ENCODE measurements at regions not wholly inside any gene's neighbourhood (a gene's known extent, or its start where the extent isn't known, plus 50 kb on each side); places are given as distances from the start of the nearest gene placed in this dataset.
A peak's percentile ranks its signal among the peaks of the same experiment; 100 is the strongest.

- TF ChIP-seq ZNF169 (tag by site-specific recombination; IDR thresholded peaks at IDR 0.05) (no peak), ZNF558 (tag by site-specific recombination; IDR thresholded peaks at IDR 0.05) (peak; percentile 95)
- no peaks in the 10 kb centered on the region for H3K9me3 ChIP-seq (ENCODE audit: control insufficient read depth, insufficient read depth, low read depth, low read length)
- POLR2A ChIA-PET: no interaction called here
- CTCF ChIA-PET: no interaction called here
- H3K4me1 ChIP-seq (ENCODE audit: control insufficient read depth, insufficient read depth, low read length): no peaks in the 10 kb centered on the region
- no peak overlapping the region for H3K27ac ChIP-seq (ENCODE audit: extremely low read depth, low read depth, low read length)
- no peaks in the 10 kb centered on the region for H3K36me3 ChIP-seq (ENCODE audit: control insufficient read depth in 2 of 2, insufficient read depth in 1 of 2, low read length in 2 of 2)
- H3K4me3 ChIP-seq (ENCODE audit: low read depth, low read length): no peak overlapping the region
These were observed 1689.1 kb upstream of the TMEFF2 start for GRCh38 chr2:193883820-193884219.

DNA sequence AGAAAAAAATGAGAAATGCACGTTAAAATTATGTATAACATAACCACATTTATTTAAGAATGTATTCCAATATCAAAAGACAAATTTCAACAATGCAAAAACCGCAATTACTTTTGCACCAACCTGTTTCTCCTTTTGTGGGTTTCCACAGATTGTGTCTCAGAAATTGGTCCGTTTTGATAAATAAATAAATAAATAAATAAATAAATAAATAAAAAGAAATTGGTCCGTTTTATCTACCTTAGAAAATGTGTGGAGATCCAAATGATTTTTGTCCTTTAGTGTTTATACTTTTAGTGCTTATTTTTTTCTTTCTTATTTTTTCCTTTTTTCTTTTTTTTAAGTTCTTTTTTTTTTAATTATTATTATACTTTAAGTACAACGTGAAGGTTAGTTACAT is 1682.2 kb upstream of the TMEFF2 start:
- H3K27ac ChIP-seq (ENCODE audit: extremely low read depth, low read depth, low read length): no peak overlapping the region
- H3K36me3 ChIP-seq (ENCODE audit: control insufficient read depth in 2 of 2, insufficient read depth in 1 of 2, low read length in 2 of 2): no peaks in the 10 kb centered on the region
- POLR2A ChIA-PET: no interaction called here
- H3K4me1 ChIP-seq (ENCODE audit: control insufficient read depth, insufficient read depth, low read length): no peaks in the 10 kb centered on the region
- H3K9me3 ChIP-seq (ENCODE audit: control insufficient read depth, insufficient read depth, low read depth, low read length): no peaks in the 10 kb centered on the region
- CTCF ChIA-PET: no interaction called here
- H3K4me3 ChIP-seq (ENCODE audit: low read depth, low read length): no peak overlapping the region
- TF ChIP-seq ZNF394 (tag by site-specific recombination; IDR thresholded peaks at IDR 0.05; ENCODE audit: borderline replicate concordance) (peak; percentile 69; the same call in 1 of the 2 replicates), ZNF202 (tag by site-specific recombination; IDR thresholded peaks at IDR 0.05; ENCODE audit: borderline replicate concordance) (no peak), ZFHX2 (tag by site-specific recombination; conservative IDR thresholded peaks at IDR 0.05) (no peak), ZFP3 (tag by site-specific recombination; IDR thresholded peaks at IDR 0.05; ENCODE audit: low read depth) (no peak), ZFP69B (tag by site-specific recombination; IDR thresholded peaks at IDR 0.05) (no peak), ZEB2 (tag by site-specific recombination; IDR thresholded peaks at IDR 0.05) (no peak), EGR2 (tag by site-specific recombination; IDR thresholded peaks at IDR 0.05; ENCODE audit: low read depth) (no peak), ZNF501 (tag by site-specific recombination; IDR thresholded peaks at IDR 0.05) (no peak), ZNF785 (tag by site-specific recombination; IDR thresholded peaks at IDR 0.05) (no peak), ZNF555 (tag by site-specific recombination; conservative IDR thresholded peaks at IDR 0.05) (peak; percentile 43), ZNF221 (tag by site-specific recombination; IDR thresholded peaks at IDR 0.05; ENCODE audit: borderline replicate concordance) (no peak), ZNF623 (tag by site-specific recombination; IDR thresholded peaks at IDR 0.05) (peak; percentile 37; the same call in 1 of the 2 replicates), ZNF624 (tag by site-specific recombination; IDR thresholded peaks at IDR 0.05) (no peak), ZNF596 (tag by site-specific recombination; IDR thresholded peaks at IDR 0.05) (no peak), ZNF426 (tag by site-specific recombination; IDR thresholded peaks at IDR 0.05) (peak; percentile 58), ZNF521 (tag by site-specific recombination; IDR thresholded peaks at IDR 0.05) (no peak), ZNF23 (tag by site-specific recombination; IDR thresholded peaks at IDR 0.05; ENCODE audit: borderline replicate concordance) (no peak), ZNF654 (tag by site-specific recombination; IDR thresholded peaks at IDR 0.05; ENCODE audit: low read depth) (0 out of 2 replicates have a peak, but pooled peaks have one; percentile 8), ZNF513 (tag by site-specific recombination; IDR thresholded peaks at IDR 0.05) (no peak), ZSCAN16 (tag by site-specific recombination; IDR thresholded peaks at IDR 0.05) (no peak), ZBTB44 (tag by site-specific recombination; IDR thresholded peaks at IDR 0.05) (no peak), ZNF350 (tag by site-specific recombination; IDR thresholded peaks at IDR 0.05) (no peak), ZNF843 (tag by site-specific recombination; IDR thresholded peaks at IDR 0.05) (no peak), ZBTB8A (tag by site-specific recombination; IDR thresholded peaks at IDR 0.05) (0 out of 2 replicates have a peak, but pooled peaks have one; percentile 23)
- TF ChIP-seq, protein P1, sequence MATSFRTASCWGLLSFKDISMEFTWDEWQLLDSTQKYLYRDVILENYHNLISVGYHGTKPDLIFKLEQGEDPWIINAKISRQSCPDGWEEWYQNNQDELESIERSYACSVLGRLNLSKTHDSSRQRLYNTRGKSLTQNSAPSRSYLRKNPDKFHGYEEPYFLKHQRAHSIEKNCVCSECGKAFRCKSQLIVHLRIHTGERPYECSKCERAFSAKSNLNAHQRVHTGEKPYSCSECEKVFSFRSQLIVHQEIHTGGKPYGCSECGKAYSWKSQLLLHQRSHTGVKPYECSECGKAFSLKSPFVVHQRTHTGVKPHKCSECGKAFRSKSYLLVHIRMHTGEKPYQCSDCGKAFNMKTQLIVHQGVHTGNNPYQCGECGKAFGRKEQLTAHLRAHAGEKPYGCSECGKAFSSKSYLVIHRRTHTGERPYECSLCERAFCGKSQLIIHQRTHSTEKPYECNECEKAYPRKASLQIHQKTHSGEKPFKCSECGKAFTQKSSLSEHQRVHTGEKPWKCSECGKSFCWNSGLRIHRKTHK (tag by site-specific recombination; IDR thresholded peaks at IDR 0.05): no peak
- TF ChIP-seq, protein P2, sequence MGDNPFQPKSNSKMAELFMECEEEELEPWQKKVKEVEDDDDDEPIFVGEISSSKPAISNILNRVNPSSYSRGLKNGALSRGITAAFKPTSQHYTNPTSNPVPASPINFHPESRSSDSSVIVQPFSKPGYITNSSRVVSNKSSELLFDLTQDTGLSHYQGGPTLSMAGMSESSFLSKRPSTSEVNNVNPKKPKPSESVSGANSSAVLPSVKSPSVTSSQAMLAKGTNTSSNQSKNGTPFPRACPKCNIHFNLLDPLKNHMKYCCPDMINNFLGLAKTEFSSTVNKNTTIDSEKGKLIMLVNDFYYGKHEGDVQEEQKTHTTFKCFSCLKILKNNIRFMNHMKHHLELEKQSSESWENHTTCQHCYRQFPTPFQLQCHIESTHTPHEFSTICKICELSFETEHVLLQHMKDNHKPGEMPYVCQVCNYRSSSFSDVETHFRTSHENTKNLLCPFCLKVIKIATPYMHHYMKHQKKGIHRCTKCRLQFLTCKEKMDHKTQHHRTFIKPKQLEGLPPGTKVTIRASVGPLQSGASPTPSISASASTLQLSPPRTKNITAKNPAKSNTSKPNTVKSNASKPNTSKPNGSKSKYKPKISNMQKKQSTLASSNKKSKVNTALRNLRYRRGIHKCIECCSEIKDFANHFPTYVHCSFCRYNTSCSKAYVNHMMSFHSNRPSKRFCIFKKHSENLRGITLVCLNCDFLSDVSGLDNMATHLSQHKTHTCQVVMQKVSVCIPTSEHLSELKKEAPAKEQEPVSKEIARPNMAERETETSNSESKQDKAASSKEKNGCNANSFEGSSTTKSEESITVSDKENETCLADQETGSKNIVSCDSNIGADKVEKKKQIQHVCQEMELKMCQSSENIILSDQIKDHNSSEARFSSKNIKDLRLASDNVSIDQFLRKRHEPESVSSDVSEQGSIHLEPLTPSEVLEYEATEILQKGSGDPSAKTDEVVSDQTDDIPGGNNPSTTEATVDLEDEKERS (tag by site-specific recombination; IDR thresholded peaks at IDR 0.05): no peak
